GM19023 (cell line): ENCODE measurements at regions not wholly inside any gene's neighbourhood (a gene's known extent, or its start where the extent isn't known, plus 50 kb on each side); places are given as distances from the start of the nearest gene placed in this dataset.
"Not testable (repeated sequence)": the region's sequence is repeated elsewhere in the genome, so short reads cannot be mapped to it uniquely, and the experiment has no call there.

ENCODE experiments used
- ATAC-seq: cut with Tn5 transposase; IDR thresholded peaks from one replicate; pipeline ENCODE4 v1.9.1; 2021; ENCODE audit warnings: mild to moderate bottlenecking, moderate library complexity; ENCODE audit not compliant: unreplicated experiment

DNA sequence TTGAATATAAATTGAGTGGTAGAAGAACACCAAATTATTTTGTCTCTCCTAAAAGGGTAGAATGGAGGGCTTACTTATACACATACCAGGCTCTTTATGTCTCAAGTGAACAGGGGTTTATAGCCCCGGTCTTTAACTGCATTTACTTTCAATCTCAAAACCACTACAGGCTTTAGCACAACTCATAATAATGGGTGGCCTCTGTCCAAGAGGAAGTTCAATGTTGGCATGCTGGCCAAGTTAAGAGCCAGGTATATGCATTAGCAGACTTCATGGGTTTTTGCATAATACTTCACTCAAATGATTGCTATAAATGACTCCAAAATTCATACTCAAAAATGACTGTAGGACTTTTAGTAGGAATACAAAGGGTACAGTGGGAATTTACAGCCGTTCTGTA is 118.5 kb upstream of the OTUD4 start:
- peak; percentile 31 for ATAC-seq

DNA sequence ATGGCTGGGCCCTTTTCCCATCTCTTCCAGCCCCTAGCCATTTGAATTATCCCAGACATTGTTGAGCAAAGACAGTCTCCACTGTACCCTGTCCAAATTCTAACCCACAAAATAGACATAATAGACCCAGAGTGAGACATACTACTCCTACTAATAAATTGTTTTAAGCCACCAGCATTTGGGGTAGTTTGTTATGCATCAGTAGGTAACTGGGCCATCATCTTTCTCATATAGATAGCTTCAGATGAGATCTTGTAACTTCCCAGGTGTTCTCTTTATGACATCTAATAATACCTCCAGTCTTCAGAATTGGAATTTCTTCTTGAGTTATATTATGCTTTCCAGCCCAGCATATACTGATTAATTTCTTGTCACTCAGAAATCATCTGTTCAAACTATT is 117.2 kb upstream of the OTUD4 start:
- no peak for ATAC-seq

DNA sequence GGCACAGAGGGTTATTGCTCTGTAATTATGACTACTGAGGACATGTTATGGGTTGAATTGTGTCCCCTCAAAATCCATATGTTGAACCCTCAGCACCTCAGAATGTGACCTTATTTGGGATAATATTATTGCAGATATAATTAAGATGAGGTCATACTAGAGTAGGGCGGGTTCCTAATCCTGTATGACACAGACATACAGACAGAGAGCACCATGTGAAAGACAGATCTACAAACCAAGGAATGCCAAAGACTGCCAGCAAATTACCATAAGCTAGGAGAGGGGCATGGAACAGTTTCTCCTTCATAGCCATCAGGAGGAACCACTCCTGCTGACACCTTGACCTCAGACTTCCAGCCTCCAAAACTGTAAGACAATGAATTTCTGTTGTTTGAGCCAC is 115.2 kb upstream of the OTUD4 start:
- no peak for ATAC-seq

DNA sequence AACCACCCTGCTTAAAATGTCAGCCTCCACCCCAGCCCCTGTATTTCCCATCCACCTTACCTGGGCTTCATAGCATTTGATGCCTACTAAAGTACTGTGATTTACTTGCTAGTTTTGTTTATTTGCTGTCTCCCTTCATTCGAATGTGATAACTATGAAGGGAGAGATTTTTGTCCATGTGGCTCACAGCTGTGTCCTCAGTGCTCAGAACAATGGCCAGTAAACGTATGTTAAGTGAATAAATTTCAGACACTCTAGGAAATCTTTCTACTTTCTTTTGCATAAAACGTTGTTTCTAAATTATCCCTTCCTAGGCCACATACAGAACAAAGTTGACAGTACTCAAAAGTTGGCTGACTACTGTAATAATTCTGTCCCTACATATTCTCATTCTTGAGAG is 114.7 kb upstream of the OTUD4 start:
- ATAC-seq = no peak

DNA sequence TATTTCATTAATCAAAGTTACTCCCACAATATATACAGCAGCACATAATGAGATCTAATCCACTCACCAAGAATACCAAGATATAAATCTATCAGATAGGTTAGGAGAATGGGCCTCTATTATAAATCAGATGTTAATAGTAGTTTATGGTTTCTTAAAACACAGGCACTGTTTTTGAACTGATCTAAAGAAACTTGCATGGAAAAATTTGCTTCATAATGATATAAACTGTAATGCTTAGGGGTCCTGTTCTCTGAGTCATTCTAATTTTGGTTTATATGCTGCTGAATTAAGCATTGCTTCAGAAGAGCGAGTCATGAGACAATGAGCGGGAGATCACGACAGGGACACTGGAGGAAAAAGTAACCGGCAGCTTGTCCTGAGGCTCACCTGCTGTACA is 113.3 kb upstream of the OTUD4 start:
- ATAC-seq = no peak

DNA sequence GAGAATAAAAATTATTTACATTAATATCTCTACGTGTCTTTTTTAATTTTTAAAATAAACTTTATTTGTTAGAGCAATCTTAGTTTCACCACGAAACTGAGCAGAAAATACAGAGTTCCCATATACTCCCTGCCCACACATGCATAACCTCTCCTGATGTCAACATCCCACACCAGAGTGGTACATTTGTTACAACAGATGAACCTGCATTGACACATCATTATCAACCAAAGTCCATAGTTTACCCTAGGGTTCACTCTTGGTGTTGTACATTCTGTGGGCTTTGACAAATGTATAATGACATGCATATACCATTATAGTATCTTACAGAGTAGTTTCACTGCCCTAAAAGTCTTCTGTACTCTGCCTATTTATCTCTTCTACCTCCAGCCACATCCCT is 110.6 kb upstream of the OTUD4 start:
- no peak for ATAC-seq

DNA sequence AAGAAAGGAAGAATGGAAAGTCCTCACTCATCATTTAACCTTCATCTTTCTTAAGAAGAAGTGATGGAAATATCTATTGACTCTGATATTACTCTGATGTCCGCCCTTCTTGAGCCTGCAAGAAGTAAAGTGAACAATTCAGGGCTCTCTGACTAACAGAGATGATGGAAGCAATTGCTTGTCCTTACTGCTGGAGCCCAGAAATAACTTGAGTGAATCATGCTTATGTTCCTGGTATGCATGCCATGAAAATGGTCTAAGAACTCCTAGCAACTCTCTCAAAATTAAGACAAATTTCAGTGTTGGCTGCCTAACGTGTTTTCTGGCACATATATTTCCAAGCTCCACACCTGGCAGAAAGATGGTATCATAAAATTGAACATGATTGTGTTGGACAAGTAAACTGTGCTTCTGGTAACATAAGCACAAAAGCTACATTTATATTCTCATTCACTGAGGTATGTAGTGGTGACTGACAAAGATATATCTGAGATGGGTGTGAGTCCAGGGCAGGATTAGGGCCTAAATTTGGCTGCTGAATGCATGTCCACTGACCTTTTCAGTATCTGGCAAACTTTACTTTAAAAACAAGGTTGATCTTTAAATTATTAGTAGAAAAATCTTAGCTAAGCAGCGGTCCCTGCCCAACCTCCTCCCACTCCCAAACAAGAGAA is 109.2 kb upstream of the OTUD4 start:
- ATAC-seq = no peak

DNA sequence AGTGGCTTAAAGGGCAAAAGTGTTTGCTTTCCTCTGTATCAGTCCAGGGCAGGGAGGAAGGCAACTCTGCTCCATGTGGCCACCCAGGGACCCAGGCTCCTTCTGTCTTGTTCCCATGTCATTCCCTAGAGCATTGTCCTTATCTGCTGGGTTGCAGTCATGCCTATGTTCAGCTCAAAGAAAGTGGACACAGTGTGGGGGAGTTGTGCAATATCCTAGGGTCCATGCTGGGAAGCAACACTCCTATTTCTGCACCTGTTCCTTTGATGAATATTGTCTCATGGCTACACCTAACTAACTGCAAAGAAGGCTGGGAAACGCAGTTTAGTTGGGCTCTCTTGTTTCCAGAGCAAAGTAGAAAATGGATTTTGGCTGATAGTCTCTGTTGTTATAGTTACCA is 107.0 kb upstream of the OTUD4 start:
- ATAC-seq = no peak

DNA sequence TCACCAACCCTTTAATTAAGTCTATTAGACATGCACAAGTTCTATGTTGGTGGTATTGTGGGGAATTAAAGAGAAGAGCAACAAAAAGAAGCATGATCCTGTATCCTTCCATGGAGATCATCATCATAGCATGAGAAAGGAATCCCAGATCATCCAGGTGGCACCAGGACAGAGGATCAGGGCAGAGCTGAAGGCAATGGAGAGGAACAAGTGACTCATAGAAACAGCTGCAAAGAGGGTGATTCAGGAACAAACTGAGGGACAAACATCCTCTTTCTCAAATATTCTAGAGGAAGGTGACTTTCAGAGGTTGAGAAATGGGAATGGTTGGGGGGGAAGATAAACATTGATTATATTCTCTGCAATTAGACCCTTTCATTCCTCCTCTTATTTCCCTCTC is 105.5 kb upstream of the OTUD4 start:
- no peak for ATAC-seq

DNA sequence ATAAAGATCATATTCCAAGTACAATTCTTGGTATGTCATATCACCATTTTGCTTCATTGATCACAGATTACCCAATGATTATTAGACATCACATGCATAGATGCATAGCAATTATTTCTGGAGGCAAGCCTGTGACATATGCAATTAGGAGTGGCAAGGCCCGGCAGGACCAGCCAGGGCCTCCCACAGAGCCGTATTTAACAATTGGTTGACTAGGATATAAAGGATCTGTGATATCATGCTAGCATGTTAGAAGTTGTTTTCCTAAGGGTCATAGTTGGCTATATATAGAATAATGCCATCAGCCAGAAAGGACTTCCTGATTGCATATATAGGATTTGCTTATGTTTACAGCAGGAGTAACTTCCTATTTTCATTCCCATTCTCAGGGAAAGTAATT is 103.5 kb upstream of the OTUD4 start:
- ATAC-seq = no peak

DNA sequence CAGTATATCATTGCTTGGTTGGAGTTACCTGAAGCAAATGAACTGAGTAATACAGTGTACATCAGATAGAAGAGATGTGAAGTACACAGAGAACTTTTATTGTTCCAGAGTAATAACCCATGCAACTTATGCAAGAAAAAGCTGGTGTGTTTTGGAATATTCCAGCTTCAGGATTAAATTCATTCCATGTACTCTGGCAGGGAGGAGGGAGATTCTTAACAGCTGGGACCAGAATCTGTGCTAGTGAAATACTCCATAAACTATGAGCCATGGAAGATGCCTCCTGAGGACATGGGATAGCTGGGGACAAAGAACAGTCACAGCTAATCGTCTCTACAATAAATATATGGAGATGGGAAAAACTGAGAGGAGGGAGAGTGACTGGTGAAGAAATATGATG is 101.6 kb upstream of the OTUD4 start:
- no peak for ATAC-seq

DNA sequence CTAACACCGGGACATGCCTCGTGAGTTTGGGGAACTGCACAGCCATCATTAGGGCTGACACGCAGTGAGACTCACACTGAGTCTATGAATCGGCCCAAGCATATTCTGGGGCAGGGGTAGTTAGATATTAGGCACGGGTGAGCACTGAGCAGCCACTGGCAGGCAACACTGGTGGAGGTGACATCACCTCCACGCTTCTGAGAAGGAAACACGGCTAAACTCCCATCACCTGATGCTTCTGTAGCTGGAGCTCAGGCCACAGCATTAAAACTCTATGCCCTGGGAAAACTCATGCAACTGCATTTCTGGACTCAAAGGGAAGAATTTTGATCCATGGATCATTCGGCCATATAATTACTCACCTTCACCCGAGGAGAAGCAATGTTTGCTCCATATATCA is 100.8 kb upstream of the OTUD4 start:
- ATAC-seq = no peak

DNA sequence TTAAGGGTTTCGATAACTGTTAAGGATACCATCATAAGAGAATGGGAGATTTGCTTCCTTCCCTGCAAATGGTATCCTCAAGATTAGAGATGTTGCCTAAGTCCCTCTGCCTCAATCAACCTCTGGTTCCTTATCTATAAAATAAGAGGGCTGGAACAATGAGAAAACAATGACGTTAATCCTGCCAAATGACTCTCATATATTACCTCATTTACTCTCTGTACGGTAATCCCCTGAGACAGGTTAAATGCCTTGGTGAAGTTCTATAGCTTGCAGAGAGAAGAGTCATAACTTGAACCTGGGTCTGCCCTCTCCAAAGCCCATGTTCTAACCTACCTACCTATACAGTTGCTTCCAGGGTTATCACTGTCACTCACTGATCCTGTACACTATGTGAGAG is 100.2 kb upstream of the OTUD4 start:
- no peak for ATAC-seq

DNA sequence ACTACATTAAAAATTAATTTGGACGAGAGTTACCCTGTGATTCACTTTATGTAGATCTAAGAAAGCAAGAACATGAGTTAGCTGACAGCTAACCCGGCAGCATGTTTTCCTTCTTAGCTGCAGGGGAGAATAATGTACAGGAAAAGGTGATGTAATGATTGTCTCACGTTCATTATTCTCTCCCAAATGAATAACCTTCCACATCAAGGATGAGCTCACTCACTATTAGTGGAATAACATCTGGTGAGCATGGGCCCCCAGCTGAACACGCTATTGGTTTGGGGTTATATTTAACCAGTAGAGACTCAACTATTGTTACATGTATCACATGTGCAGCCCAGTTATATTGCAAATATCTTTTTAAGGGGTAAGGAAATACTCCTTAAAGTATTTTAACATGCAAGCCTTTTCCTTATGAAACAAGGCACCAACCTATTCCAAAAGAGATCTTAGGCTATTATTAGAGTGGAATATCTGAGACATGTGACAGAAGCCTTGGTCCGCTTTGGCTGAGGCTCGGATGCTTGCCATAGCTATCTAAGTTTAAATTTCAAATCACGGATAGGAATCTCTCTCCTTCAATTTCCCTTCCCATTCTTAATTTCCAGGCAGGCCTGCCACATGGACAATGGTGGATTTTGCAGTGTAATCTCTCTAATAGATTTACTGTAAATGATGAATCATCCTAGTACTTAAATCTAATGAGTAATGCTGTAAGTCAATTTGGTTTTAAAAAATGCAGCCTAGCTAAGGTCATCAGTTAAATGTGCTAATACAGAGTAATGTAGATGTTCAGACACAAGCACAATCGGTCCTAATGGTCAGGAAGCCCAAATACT is 99.0 kb upstream of the OTUD4 start:
- ATAC-seq = no peak

DNA sequence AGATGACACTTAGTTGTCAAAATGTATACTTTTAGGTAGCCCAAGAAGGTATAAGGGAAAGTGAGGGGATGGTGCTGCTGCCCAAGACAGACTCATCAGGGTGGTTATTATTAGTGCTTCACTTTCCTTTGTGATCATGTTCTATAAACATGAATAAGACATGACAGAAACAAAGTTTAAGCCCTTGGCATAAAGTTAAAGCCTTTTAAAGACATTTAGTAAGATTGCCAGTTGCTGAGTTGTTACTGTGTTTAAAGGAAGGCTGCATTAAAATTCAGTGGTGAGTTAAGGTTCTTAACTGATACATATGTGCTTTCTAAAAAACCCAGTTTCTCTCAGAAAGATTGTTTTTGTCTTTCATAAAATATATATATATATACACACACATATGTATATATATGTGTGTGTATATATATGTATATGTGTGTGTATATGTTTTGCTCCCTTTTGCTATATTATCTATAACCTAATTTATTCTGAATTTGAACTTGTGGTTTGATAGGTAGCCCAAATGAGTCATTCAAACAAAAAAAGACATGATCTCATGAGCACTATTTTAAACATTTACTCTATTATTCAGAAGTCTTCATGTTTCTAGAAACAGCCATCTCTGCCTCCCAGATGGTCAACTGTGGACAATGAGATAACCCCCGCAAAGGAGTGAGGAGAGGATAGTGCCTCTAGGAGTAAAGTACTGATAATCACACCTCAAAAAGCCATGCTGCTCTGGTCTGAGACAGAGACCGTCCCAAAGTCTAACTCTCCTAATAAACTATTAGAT is 98.1 kb upstream of the OTUD4 start:
- ATAC-seq = no peak

DNA sequence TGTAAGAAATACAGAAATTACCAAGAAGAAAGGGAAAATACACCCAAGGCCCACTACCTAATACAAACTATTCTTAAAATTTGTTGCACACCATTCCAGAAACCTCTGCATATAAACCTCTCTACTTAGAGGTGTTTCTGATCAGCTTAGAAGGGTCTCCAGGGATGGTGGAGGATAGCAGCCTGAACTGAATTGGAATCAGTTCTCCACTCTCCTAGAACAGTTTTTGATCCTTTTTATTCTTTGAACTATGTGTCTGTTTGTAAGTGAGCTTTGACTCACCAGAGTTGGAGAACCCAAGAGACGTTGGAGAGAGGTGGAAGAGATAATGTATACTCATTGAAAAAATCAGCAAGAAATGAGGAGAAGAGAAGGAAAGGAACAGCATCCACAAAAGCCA is 96.6 kb upstream of the OTUD4 start:
- no peak for ATAC-seq

DNA sequence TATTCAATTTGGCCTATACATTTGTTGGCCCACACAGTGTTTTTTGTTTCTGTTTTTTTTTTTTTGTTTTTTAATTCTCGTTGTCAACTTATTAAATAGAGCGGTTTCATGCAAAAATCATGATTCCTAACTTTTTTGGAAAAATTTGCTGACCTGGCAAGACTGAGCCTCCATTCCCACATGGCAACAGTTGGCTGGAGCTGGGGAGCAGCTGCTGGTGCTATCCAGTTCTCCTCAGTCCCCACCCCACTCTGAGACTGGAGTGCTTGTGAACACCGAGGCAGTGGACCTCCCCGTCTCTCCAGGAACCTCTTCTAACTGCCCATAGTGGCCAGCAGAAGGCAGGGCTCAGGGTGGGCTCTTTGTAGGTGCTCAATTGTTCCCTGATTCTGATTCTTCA is 95.7 kb upstream of the OTUD4 start:
- ATAC-seq = no peak

DNA sequence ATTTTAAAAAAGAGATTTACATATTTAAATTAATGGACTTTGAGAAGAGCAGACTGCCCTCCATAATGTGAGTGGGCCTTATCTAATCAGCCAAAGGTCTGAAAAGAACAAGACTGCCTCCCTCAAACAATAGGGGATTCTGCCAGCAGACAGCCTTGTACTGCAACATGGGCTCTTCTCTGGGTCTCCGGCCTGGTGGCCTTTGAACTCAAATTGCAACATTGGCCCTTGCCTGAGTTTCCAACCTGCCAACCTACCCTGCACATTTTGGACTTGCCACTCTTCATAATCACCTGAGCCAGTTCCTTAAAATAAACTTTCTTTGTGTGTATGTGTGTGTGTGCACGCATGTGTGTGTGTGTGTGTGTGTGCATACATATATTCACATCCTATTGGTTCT is 90.8 kb upstream of the OTUD4 start:
- ATAC-seq = no peak

DNA sequence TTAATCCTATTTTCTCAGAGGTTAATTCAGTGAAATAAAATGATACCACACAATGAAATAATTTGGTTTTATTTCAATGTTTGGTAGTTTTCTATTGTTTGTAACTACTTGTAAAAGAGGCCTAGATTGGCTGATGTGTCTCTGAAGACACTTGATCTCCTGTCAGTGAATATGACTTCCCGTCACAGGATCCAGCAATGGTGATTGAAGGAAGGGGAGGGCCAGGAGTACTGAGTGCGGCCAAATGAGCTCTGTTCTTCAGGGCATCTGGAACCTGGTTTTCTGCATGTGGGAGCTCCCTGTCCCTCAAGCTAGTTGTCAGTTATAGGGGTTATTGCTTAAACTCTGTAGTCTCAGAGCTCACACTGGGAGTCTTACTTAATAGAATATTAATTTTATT is 86.5 kb upstream of the OTUD4 start:
- no peak for ATAC-seq

DNA sequence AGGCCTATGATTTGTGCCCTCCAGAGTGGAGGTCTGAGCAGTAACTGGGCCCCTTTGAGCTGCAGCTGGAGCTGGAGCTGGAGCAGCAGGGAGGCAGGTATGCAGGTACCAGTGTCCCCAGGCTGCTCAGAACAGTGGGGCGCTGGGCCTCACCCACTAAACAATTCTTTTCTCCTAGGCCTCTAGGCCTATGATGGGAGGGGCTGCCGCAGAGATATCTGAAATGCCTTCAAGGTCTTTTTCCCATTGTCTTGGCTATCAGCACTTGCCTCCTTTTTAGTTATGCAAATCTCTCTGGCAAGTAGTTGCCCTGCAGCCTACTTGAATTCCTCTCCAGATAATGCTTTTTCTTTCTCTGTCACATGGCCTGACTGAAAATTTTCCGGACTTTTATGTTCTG is 79.7 kb upstream of the OTUD4 start:
- ATAC-seq = no peak

DNA sequence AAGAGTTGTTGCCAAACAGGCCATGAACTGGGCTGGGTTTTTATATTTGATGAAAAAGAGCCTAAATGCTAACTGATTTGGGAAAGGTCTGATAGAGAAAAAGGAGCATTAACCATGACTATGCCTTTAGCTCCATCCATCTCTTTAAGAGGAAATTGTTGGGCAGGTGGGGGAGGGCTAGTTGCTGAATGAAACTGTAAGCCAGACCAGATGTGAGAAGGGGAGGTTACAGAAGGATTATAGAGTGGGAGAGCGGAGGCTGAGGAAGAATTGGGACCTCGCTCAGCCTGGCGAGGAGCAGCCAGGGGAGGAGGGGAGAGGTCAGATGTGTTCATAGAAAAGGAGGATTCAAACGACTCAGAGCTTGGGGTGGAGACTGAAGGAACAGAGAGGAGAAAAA is 74.9 kb upstream of the OTUD4 start:
- not testable (repeated sequence) for ATAC-seq

DNA sequence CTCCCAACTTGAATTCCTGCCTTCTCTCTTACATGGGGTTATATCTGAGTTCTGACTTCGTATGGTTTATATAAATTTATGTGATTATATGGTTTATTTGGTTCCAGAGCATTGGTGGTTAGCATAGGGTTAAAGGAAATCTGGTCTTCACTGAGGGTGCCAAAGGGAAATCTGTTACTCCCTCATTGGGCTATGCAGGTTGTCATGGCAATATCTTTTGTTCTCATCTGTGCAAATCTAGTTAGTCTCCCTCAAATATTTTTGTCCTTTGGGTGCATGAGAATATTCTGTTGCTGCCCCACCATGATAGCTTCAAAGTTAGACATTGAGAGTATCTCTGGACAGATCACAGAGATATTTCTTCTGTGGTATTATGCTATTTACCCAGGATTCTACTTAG is 71.8 kb upstream of the OTUD4 start:
- no peak for ATAC-seq
